NCI-H1694 treated with DMSO at 0.1 percent for 48 hours (cell line): ENCODE measurements at regions not wholly inside any gene's neighbourhood (a gene's known extent, or its start where the extent isn't known, plus 50 kb on each side); places are given as distances from the start of the nearest gene placed in this dataset.
"Not testable (repeated sequence)": the region's sequence is repeated elsewhere in the genome, so short reads cannot be mapped to it uniquely, and the experiment has no call there.

Experiments
- DNase-seq: peaks from one replicate; lab custom pipeline; 2025; lab: John Stamatoyannopoulos, UW

DNA sequence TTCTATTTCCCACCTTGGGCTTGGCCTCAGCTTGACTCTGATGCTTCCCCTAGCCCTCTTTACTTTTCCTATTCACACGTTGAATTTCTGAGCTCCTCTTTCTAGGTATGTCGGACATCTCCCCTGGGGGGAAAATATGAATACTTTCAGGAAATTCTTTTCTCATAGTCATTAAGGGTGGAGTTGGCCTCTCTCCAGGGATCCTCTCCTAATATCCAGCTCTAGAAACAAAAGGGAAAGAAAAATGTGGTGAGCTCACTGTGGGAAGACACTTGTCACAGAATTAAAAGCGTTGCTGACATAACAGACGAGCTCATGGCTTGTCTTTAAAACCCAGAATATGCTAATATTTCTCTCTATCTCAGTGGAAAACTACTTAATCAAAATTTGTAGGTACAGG lies 132.7 kb upstream of the MEX3C start:
- DNase-seq = no peak

GRCh38 chr18:51330739-51331138 lies 133.3 kb upstream of the MEX3C start:
- DNase-seq = no peak

DNA sequence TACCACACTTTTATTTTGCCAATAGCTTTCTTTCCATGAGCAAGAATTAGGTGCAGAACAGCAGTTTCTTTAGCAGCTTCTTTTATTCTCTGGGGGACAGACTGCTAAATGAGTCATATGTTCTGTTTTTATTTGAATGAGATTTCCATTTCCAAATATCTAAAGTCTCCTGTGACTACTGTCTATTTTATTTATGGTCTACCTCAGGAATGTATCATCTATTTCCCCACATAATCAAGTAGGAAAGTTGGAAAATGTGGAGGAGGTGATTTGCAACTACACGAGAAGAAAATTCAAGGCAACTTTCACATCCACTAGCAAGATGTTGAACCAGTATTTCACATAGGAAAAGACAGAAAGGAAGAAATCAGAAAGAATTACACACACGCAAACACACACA lies 139.9 kb upstream of the MEX3C start:
- DNase-seq = no peak

- DNase-seq = no peak
Observed at GRCh38 chr18:51339856-51340255, 142.4 kb upstream of the MEX3C start.

GRCh38 chr18:51340332-51340731 lies 142.9 kb upstream of the MEX3C start:
- no peak for DNase-seq

GRCh38 chr18:51342815-51343214 lies 145.3 kb upstream of the MEX3C start:
- no peak for DNase-seq

GRCh38 chr18:51345848-51346391 lies 148.4 kb upstream of the MEX3C start:
- no peak for DNase-seq

- no peak for DNase-seq
Observed at GRCh38 chr18:51346404-51346803, 148.9 kb upstream of the MEX3C start.

GRCh38 chr18:51350081-51350480 lies 152.6 kb upstream of the MEX3C start:
- no peak for DNase-seq

GRCh38 chr18:51355841-51356240 lies 158.4 kb upstream of the MEX3C start:
- no peak for DNase-seq

- not testable (repeated sequence) for DNase-seq
Observed at GRCh38 chr18:51360301-51360700, 162.8 kb upstream of the MEX3C start.

GRCh38 chr18:51361130-51361860 lies 163.8 kb upstream of the MEX3C start:
- DNase-seq = no peak

- DNase-seq = no peak
Observed at GRCh38 chr18:51363384-51363783, 165.9 kb upstream of the MEX3C start.

GRCh38 chr18:51370996-51371395 lies 173.5 kb upstream of the MEX3C start:
- DNase-seq = no peak

DNA sequence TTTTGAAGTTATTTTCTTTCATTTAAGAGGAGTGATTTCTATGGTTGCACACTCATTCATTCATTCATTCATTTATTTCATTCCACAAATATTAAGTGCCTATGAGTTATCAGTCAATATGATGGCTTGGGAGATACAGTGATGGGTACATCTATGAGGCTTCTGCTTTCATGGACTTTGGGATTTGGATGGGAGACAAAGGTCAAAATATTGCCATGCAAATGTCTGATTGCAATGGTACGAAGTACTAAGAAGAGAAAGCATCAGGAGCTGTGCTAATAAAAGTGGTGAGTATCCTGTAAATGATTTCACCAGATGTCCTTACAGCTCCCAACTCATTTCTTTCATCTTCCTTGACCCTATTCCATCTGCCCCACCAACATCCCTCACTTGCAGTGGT lies 174.4 kb upstream of the MEX3C start:
- DNase-seq = no peak

DNA sequence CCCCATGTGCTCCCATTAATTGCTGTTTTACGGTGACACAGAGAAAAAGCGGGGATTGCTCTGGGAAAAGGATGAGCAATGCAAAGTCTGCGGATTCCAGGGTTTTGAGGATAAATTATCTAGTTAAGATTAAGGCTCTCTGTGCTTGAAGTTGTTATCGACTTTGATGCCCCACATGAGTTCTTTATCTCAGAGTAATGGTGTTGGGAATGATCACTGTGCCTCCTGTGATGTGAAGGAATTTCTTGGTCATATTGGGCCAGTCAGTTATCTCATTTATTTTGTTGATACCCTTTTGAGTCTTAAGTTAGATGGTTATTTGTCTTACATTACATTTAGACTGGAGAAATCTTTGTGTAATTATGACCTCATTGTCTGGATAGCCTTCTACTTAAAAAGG lies 184.6 kb upstream of the MEX3C start:
- no peak for DNase-seq

- DNase-seq = no peak
Observed at GRCh38 chr18:51383116-51383515, 185.6 kb upstream of the MEX3C start.

- no peak for DNase-seq
Observed at GRCh38 chr18:51383711-51384110, 186.2 kb upstream of the MEX3C start.

DNA sequence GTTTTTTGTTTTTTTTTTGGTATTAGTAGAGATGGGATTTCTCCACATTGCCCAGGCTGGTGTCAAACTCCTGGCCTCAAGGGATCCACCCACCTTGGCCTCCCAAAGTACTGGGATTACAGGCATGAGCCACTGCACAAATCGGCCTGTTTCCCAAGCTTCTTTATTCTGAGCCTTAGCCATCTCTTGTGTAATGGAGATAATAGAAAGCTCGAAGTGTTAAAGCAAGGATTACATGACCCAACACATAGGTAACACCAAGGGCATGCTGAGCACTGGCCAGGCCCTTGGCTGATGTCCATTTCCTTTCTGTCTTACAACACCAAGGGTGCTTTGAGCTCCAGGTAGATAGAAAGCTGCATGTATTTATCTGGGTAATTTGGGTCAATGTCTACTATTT lies 187.8 kb upstream of the MEX3C start:
- DNase-seq = no peak

GRCh38 chr18:51390702-51391101 lies 193.2 kb upstream of the MEX3C start:
- DNase-seq = no peak

- no peak for DNase-seq
Observed at GRCh38 chr18:51391215-51391614, 193.7 kb upstream of the MEX3C start.

DNA sequence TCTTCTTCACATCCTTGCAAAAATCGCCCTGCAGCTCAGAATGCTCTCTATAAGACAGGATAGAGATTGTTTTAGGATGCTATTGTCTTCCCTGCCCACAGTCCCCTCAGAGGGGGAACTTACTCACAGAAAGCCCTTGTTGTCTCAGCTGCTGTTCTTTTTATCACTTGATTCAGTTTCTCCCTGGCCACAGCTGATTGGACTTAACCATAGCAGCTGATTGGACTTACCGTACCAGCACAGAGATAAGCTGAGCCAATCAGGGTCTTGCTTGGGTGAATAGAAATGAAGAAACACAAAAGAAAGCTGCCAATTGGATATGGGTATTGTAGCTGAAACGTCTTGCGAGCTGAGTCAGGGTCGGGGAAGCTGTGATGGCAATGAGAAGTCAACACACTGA lies 194.2 kb upstream of the MEX3C start:
- no peak for DNase-seq

- no peak for DNase-seq
Observed at GRCh38 chr18:51397347-51397962, 200.0 kb upstream of the MEX3C start.

DNA sequence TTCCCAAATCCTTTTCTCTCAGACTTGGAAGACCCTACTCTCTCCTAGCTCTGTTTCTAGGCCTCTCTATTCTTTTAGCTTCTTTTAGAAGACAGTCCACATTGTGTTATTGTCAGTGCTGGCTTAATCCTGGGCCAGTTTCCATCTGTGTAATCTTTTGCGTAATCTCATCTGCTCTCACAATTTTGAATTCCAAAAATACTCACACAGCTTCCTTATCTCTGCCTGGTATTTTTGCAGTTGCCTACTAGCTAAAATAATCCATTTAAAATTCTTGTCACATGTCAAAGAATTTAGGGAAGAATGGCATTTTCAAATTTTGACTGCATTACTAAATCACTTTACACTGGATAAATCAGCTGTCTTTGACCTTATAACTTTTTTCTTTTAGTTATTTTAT lies 200.6 kb upstream of the MEX3C start:
- DNase-seq = no peak
